NOMO-1 treated with DMSO at 0.1 percent for 48 hours (cell line): ENCODE measurements at regions not wholly inside any gene's neighbourhood (a gene's known extent, or its start where the extent isn't known, plus 50 kb on each side); places are given as distances from the start of the nearest gene placed in this dataset.

Experiments used
- DNase-seq: peaks from one replicate; lab custom pipeline; 2025; ENCODE audit not compliant: unreplicated experiment; lab: John Stamatoyannopoulos, UW

- no peak for DNase-seq
These were observed 93.4 kb upstream of the NAA20 start for GRCh38 chr20:19923762-19924161.

GRCh38 chr20:19924255-19924654 lies 92.9 kb upstream of the NAA20 start:
- DNase-seq, result no peak

- DNase-seq, result no peak
These were observed 90.6 kb upstream of the NAA20 start for GRCh38 chr20:19926591-19926990.

GRCh38 chr20:19928328-19929011 lies 88.7 kb upstream of the NAA20 start:
- DNase-seq, result peak; percentile 78

- no peak for DNase-seq
These were observed 88.2 kb upstream of the NAA20 start for GRCh38 chr20:19929012-19929360.

- no peak for DNase-seq
These were observed 87.5 kb upstream of the NAA20 start for GRCh38 chr20:19929481-19930145.

GRCh38 chr20:19930426-19930825 lies 86.7 kb upstream of the NAA20 start:
- DNase-seq, result no peak

GRCh38 chr20:19932170-19932667 lies 84.9 kb upstream of the NAA20 start:
- no peak for DNase-seq

- peak; percentile 90 for DNase-seq
These were observed 82.2 kb upstream of the NAA20 start for GRCh38 chr20:19934792-19935491.

- DNase-seq, result peak; percentile 5
These were observed 81.3 kb upstream of the NAA20 start for GRCh38 chr20:19935842-19936241.

- no peak for DNase-seq
These were observed 80.5 kb upstream of the NAA20 start for GRCh38 chr20:19936466-19937200.

GRCh38 chr20:19937218-19937617 lies 79.9 kb upstream of the NAA20 start:
- peak; percentile 18 for DNase-seq

- DNase-seq, result peak; percentile 69
These were observed 79.3 kb upstream of the NAA20 start for GRCh38 chr20:19937651-19938420.

- DNase-seq, result no peak
These were observed 78.6 kb upstream of the NAA20 start for GRCh38 chr20:19938421-19939090.

- DNase-seq, result peak; percentile 61
These were observed 76.1 kb upstream of the NAA20 start for GRCh38 chr20:19940988-19941460.

- DNase-seq, result no peak
These were observed 74.6 kb upstream of the NAA20 start for GRCh38 chr20:19942611-19943010.

- peak; percentile 86 for DNase-seq
These were observed 74.1 kb upstream of the NAA20 start for GRCh38 chr20:19943061-19943521.

GRCh38 chr20:19944772-19945459 lies 72.2 kb upstream of the NAA20 start:
- no peak for DNase-seq
